ENCODE measurements at regions not wholly inside any gene's neighbourhood (a gene's known extent, or its start where the extent isn't known, plus 50 kb on each side); places are given as distances from the start of the nearest gene placed in this dataset.

DNA sequence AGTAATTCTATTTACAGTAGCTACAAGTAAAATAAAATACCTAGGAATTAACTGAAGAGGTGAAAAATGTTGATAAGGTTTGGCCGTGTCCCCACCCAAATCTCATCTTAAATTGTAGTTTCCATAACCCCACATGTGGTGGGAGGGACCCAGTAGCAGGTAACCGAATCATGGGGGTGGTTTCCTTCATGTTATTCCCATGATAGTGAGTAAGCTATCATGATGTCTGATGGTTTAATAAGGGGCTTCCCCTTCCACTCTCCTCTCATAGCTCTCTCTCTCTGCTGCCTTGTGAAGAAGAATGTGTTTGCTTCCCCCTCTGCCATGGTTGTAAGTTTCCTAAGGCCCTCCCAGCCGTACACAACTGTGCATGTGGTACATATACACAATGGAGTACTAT, 1170.7 kb downstream of the BCL11B start:
- DNase-seq (ENCODE audit: low read depth in 2 of 2) = peak in 1 of 2 donors; percentile 18

DNA sequence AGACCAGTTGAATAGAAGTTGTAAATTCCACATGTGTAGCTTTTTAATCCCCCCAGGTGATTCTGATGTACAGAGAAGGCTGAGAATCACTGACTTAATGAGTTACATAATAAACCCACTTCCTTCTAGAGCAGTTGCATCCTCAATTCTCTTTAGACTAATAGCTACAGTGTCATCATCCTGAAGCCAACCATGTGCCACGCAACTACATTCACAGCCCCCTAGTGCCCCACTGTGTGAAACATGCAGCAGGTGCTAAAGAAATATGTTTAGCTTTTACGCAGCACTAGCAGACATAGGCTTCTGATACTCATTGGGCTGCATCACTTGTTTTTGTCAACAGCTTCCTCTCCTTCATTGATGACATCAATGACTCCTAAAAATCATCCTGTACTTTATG, 1168.3 kb downstream of the BCL11B start:
- no peak for DNase-seq (ENCODE audit: low read depth in 2 of 2)

DNA sequence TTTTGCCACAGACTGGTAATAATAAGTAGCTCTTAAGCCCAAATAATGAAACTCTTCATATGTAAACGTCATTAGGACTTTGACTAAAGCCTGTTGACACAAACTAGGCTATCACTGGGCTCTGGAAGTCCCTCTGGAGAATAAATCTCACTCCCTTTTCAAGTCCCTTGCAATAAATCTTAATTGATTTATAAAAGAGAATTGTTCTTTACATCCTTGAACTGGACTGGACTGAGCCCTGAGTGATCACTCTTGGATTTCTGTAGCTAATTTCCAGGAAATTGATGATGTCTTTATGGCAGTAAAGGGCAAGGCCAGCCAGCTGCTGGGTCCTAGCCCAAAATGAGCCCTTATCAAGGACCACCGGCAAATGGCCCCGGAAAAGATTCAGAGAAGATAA, 1162.7 kb downstream of the BCL11B start:
- DNase-seq (ENCODE audit: low read depth in 2 of 2) = no peak

DNA sequence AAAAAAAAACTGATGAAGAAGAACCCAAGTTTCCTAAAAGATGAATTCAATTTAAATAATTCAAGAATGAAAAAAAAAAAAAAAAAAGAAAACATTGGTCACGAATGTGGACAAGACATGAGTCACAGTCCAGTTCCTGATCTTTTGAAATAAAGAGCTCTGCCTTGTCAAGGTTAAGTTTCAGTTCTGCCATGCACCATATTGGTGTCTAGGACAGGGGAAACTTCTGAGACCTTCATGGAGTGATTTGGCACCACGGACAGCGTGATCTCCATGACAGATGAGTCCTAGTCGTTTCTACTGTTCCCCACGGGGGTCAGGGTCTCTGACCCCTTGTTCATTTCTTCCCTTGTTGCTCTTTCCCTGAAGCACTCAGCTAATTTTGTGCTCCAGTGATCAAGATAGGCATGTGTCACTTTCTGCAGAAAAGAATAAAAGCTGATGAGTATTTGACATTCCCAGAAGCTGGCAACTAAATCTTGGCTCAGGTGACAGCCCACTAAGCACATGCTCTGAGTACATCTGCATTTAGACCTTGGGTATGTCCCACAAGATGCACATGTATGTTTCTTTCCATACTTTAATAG, 1159.7 kb downstream of the BCL11B start:
- DNase-seq (ENCODE audit: low read depth in 2 of 2) = no peak

DNA sequence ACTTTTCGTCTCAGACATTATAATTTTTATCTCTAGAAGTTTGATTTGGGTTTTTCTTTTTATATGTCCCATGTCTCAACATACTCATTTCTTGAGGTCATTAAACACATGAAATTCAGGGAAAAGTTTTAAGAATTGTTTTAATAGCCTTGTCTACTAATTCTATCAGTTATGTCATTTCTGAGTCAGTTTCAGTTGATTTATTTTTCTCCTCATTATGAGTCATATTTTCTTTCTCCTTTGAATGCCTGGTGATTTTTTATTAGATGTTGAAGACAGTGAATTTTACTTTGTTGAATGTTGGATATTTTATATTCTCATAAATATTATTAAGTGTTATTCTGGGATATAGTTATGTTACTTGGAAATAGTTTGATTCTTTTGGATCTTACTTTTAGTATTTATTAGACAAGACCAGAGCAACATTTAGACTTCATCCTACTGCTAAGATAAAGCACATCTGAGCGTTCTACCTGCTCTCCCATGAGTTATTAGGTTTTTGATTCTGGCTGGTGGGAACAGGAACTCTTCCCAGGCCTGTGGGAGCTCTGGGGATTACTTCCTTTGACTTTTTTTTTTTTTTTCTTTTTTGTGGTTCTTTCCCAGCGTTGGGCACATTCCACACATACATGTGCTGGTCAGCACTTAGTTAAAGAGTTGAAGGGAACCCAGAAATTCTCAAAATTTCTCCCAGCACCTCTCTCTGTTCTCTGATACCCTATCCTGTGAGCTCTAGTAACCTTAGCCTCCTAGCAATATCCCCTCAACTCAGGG, 1157.7 kb downstream of the BCL11B start:
- no peak for DNase-seq (ENCODE audit: low read depth in 2 of 2)

DNA sequence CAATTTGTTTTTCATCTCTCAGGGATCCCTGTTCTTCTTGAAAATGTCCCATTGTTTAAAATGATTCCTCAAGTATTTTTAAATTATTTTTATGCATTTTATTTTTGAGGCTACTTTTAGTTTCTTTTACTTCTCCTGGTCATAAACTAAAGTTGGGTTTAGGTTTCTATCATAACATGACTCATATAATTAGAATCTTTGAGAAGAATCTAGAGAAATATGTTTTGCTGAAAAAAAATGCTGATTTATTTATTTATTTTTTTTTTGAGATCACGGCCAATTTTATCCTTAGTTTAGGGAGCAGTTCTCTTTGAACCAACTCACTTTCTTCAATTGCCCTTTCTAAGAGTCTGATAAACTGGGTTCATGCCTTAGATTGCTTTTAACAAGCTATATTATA, 1157.1 kb downstream of the BCL11B start:
- DNase-seq (ENCODE audit: low read depth in 2 of 2) = no peak

DNA sequence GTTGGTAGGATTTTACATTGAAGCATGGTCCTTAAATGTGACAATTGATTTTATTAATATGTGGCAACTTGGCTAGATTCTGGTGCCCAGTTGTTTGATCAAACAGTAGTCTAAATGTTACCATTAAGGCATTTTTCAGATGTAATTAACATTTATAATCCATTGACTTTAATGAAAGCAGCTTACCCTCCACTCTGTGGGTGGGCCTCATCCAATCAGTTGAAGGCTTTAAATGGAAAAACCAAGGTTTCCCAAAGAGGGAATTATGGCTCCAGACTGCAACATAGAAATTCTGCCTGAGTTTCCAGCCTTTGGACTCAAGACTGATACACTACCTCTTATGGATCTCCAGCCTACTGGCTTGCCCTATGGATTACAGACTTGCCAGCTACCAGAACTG, 1153.2 kb downstream of the BCL11B start:
- DNase-seq (ENCODE audit: low read depth in 2 of 2) = no peak

DNA sequence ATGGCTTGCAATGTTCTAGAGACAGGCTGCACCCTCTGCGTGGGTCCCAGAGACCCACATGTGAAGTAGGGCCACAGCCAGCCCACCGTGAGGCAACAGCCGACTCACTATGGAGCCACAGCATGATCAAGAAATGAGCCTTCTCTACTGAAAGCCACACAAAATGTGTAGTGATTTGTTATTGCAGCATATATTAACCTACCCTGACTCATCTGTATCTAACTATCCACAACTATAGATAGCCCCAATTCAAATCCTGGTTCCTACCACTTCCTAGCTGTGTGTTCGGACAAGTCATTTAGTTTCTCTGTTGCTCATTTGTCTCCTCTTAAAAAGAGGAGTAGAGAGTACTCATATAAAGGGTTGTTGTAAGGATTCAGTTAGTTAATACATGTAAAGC, 1152.3 kb downstream of the BCL11B start:
- DNase-seq (ENCODE audit: low read depth in 2 of 2) = no peak

DNA sequence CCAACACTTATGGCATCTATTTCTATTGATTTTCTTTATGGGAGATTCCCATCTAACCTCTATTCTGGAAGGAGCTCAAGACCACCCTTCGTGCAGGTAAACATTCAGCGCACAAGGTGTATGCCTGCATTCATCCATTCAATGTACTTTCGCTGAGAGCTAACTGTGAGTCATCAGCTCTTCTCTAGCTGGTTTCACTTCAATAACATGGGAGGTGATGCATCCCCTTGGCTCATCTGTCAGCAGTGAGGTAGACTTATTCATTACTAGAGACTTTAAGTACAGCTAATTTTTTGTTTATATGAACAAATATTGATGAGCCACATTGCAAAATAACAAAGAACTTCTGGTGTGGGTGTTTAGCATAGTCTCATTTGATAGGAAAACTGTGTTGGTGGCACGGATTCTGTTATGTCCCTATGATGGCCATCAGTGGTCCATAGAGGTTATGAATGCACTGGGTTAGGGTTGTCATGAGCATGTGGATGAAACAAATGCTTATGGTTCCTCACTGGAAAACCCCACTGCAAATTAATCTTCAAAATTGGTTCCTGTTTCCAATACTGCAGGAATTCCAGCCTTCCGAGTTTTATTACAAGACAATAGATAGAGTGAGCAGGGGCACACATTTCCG, 1151.0 kb downstream of the BCL11B start:
- DNase-seq (ENCODE audit: low read depth in 2 of 2) = no peak

DNA sequence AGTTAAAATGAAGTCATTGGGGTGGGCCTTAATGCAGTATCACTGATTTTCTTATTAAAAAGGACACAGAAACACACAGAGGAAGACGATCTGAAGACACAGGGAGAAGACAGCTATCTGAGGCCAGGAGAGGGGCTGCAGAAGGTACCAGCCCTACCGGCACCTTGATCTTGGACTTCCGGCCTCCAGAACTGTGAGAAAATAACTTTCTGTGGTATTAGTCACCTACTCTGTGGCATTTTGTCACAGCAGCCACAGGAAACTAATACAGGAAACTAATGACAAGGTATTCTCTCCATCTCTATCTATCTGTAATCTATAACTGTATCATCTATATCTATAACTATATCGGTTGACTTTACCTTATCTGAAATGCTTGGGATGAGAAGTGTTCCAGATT, 1149.5 kb downstream of the BCL11B start:
- no peak for DNase-seq (ENCODE audit: low read depth in 2 of 2)

DNA sequence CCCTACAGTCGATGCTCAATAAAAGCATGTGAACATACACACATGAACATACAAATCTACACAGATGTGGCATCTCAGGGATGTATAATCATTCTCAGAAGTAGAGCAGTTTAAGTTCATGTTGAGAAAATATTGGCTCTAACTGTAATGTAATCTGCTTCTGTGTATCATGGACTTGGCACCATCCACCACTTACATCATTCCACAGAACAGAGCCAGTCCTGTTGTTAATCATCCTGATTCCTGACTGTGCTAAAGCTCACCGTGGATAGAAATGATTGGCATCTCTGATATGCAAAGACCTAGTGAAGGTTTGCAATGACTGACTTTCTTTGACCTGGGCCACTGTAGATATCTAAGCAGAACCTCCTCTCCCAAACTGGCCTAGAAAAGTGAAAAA, 1141.3 kb downstream of the BCL11B start:
- DNase-seq (ENCODE audit: low read depth in 2 of 2) = no peak

DNA sequence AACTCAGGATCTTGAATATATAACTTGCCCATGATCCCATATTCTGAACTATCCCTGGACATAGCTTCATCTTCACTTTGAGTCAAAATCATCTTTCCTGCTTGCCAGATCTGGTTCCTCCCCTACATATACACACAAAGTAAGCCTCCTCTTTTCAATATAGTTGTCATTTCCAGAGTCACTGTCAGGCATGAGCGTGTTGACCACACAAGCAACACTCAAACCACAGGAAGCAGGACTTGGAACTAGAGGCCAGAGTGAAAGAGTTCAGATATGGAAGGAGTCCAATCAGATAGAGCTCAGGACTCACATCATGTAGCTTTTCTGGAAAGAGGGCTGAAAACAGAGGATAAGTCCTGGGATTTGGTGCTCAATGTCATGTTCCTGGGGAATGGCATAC, 1140.6 kb downstream of the BCL11B start:
- DNase-seq (ENCODE audit: low read depth in 2 of 2) = no peak

DNA sequence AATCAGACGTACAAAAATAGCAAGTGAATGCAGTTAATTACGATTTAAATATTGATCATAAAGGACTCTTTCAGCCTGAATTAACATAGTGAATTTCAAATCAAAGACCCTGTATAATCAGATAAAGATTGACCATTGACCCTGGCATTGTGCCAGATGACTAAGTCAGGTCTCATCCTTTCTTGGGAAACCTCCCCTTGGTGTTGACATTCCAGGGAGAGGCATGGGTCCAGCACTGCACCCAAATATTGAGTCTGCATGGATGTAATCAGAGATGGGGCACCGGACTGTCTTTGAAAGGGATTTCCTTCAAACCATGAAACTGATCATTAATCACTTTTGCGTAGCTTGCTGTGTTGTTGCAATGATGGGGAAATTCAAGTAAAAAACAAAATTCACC, 1138.2 kb downstream of the BCL11B start:
- DNase-seq (ENCODE audit: low read depth in 2 of 2) = no peak

DNA sequence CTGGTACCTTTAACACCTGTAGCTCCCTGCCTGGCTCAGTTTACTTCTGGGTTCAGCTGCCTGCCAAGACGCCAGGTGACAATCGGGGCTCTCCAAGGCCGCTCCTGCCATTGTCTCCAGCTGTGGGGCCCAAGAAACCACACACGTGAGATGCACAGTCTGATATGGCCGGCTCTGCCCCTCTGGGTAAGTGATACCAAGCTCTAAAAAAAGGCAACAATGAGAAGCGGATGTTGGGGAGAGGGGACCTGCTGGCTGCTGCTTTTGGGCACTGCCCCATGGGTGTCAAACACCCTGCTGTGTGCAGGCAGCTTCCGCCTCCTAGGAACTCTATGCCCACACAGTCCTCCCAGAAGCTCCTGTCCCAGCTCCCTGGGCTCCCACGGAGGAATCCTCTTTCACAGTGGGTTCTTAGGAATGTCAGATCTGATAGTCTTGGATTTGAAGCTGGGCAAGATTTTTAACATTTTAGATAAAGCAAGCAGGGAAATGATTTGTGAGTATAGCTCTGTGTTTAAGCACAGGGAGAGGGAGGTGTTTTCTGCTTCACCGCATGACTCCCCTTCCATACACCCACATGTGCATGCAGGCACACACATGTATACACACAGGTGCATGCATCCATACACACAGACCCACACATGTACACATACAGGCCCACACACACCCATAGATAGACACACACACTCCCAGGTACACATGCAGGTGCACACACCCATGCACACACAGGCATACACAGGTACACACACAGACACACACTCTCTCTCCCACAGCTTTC, 1135.8 kb downstream of the BCL11B start:
- no peak for DNase-seq (ENCODE audit: low read depth in 2 of 2)

DNA sequence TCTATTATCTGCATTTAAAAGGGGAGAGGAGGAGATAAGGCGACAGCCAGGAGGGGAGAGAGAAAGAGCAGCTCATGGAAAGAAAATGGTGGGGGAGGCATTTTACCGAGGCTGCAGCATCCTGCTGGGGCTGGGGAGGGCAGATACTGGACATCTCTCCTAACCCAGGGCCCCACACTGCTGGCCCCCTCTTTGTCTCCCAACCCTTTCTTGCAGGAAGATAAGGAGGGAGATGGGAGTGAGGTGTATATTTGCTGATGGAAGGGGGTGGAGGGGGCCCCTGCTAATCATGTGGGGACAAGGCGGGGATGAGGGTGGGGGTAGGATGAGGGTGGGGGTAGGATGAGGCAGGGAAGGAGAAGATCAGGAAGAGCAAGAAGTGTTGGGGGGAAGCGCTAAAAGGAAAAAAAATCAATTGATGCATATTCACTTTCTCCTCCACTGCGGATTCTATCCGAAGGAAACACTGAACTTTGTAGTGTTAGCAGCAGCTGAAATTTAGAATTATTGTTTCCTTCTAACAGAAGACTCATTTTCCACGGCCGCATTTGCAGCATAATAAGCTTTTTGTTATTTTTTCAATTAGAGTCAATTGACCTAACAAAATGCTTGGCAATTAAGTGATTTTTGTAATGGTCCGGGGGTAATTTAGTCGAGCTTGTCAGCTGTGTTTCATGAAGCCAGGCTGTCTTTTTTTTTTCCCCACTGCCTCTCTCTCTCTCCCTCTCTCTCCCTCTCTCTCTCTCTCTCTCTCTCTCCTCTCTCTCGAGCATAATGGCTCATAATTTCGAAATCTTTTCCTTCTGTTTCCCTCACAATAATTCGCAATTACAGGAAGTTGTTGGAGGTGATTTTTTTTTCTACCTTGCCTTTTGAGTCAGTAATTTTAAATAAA, 1134.6 kb downstream of the BCL11B start:
- no peak for DNase-seq (ENCODE audit: low read depth in 2 of 2)

DNA sequence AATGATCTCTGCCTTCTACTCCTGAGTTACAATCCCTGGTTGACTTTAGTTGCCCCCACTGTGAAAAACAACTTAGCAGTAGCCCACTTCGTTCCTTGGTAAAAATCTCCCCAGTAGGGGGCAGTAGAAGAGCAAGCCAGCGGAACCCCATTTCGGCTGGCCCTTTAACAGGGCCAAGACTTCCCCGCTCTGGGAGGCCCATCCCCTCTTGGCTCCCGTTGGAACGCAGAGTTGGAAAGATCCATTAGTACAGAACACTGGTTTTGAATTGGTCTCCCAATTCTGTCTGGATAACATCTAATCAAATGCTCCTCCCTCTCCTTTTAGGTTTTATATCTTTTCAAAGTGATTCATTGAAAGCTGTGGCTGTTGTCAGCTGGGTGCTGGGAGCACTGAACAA, 1133.3 kb downstream of the BCL11B start:
- peak; percentile 39 to 72 for DNase-seq (ENCODE audit: low read depth in 2 of 2)

DNA sequence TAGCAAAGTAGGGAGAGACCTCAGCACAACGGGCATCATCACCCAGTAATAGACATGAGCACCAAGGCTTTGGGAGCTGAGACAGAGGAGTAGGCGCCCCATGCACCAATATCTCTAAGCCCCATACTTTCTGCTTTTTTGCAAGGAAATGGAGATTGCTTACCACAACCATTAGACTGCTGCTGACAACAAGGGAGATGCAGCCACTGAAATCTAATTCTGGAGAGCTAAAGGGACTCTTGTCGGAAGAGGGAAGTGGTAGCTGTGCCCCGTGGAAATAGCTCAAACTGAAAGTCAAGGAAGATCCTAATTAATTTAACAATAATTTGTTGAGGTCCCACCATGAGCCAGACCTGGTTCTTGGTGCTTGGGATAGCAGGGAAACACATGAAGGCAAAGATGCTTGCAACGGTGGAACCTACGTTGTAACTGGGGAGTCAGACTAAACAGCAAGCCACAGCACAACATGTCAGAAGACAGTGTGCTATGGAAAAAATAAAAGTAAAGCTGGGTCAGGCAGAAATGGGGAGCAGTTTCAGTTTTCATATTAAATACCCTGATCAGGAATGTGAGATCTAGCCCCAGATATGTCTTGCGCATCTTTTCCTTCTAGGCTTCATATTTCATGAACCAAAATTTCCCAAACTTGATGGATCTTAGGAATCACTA, 1131.0 kb downstream of the BCL11B start:
- no peak for DNase-seq (ENCODE audit: low read depth in 2 of 2)

DNA sequence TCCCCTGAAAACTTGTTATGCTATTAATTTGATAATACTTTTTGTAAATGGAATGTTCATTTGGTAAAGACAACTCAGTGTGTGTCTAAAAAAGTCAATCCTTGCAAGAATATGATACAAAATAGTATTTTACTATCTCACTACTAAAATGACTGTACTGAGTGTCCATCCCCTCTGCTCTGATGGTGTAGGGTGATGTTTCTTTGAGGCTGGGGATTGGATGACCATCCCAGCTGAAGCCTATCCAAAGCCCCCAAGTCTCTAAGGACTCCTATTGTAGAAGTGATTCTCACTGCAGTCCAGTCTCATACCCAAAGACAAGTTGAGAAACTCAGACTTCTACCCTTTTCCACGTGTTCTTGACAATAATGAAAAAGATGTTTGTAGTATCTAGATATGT, 1128.4 kb downstream of the BCL11B start:
- DNase-seq (ENCODE audit: low read depth in 2 of 2) = no peak

DNA sequence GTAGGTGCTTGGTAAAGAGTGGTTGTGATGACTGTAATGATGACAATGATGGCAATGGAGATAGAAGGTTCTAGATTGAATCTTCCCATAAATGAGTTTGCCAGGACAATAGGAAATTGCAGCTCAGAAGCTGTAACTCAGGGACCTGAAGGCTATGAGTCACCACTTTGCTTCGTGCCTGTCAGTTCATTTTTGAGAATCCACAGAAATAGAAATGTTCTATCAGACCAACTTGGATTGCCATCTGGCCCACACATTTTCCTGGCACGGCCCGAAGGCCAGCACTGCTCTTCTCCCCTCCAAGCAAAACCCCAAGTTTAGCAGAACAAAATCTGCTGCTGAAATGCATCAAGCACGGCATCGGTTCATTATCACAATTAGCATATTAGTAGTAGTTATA, 1127.0 kb downstream of the BCL11B start:
- DNase-seq (ENCODE audit: low read depth in 2 of 2) = no peak

DNA sequence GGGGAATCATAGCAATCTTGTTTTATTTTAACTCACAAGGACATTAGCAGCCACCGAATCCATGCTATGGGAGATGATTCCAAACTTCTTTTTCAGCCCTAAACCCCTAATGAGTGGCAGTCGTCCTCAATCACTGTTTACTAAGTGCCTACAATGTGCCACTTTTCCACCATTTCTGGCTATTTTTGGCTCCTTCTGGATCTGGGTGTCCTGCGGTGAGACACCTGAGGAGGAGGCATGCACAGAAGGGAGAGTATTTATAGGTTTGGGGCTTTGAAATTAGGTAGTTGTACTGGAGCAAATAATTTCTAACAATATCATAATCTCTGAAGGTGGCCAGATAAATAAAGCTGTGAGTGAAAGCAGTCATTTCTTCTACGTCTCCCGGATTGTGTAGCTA, 1125.6 kb downstream of the BCL11B start:
- no peak for DNase-seq (ENCODE audit: low read depth in 2 of 2)

DNA sequence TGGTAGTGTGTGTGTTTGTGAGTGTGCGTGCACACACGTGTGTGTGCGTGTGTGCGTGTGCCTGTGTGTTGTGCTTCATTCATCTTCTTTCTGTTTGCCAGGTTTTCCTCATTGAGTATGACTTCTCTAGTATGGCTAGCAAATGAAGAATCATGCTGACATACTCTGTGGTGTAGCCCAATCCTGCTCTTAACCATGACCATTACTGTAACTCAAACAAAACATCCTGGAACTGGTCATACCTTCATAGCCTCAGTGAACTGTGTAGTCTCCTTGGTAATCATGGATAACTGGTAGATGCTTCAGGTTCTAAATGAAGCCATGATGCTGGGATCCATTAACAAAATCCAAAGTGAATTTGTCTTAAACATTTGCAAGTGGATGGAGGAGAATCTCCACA, 1117.7 kb downstream of the BCL11B start:
- DNase-seq (ENCODE audit: low read depth in 2 of 2) = no peak

Measured in activated CD4-positive, alpha-beta T cell treated with anti-CD3 and anti-CD28 coated beads for 24 hours (primary cell).